Naive B cell (primary cell): ENCODE measurements at regions not wholly inside any gene's neighbourhood (a gene's known extent, or its start where the extent isn't known, plus 50 kb on each side); places are given as distances from the start of the nearest gene placed in this dataset.

ENCODE experiments used
- ATAC-seq, 2 donors: fragments of 150-1000 bp; cut with Tn5 transposase; 2 replicates each; pipeline ENCODE4 v1.10.0; 2021; ENCODE audit warnings: low read depth in 2 of 2, mild to moderate bottlenecking in 2 of 2, moderate library complexity in 2 of 2
- DNase-seq: peaks from one replicate; pipeline ENCODE4 v3.0.0; 2022
- H3K27ac Mint-ChIP-seq, 6 donors: one replicate each; pipeline ENCODE4 v1.8.0; 2020 to 2022; ENCODE audit warnings: mild to moderate bottlenecking in 6 of 6, mixed read lengths in 6 of 6, moderate library complexity in 5 of 6, inconsistent platforms in 2 of 6
- H3K27me3 Mint-ChIP-seq, 3 donors: one replicate each; pipeline ENCODE4 v1.8.0; 2021 to 2022; ENCODE audit warnings: mixed read lengths in 3 of 3, mild to moderate bottlenecking in 1 of 3
- H3K36me3 Mint-ChIP-seq, 2 donors: one replicate each; pipeline ENCODE4 v1.8.0; 2020 to 2022; ENCODE audit warnings: mixed read lengths in 2 of 2, inconsistent platforms in 1 of 2, mild to moderate bottlenecking in 1 of 2
- H3K4me1 Mint-ChIP-seq, 3 donors: one replicate each; pipeline ENCODE4 v1.8.0; 2020 to 2022; ENCODE audit warnings: mixed read lengths in 3 of 3, inconsistent platforms in 1 of 3, mild to moderate bottlenecking in 1 of 3, moderate library complexity in 1 of 3
- H3K4me3 Mint-ChIP-seq, 8 donors: one replicate each; pipeline ENCODE4 v1.8.0; 2020 to 2022; ENCODE audit warnings: mild to moderate bottlenecking in 8 of 8, mixed read lengths in 8 of 8, moderate library complexity in 8 of 8, inconsistent platforms in 2 of 8
- H3K9me3 Mint-ChIP-seq, 7 donors: one replicate each; pipeline ENCODE4 v1.8.0; 2020 to 2022; ENCODE audit warnings: mixed read lengths in 7 of 7, mild to moderate bottlenecking in 5 of 7, inconsistent platforms in 2 of 7, moderate library complexity in 1 of 7

DNA sequence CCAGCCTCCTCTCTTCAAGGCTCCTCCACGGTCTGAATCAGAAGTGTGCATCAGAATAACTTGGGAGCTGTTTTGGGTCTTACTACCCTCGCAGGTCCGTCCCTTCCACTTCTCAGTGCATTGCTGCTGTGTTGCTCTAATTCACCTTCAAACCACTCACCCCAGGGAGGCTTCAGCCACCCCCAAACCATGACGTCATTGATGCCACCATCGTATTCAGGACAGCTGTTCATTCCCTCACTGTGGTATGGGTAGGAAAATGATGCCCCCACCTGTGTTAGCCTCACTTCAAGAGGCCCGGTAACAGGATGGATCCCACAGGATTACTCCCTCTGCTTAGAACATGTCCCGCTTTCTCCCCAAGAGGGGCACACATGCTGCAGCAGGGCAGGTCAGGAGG, 1005.7 kb downstream of the UQCRFS1 start:
- no peak for ATAC-seq
- no peaks in the 10 kb centered on the region for H3K27me3 Mint-ChIP-seq
- no peak for DNase-seq
- H3K27ac Mint-ChIP-seq, result no peak overlapping the region
- H3K36me3 Mint-ChIP-seq, result no peaks in the 10 kb centered on the region
- no peaks in the 10 kb centered on the region for H3K4me1 Mint-ChIP-seq
- H3K9me3 Mint-ChIP-seq, result peaks cover 5 to 19% (median 11%) of the 10 kb centered on the region in 7 donors
- no peak overlapping the region for H3K4me3 Mint-ChIP-seq

DNA sequence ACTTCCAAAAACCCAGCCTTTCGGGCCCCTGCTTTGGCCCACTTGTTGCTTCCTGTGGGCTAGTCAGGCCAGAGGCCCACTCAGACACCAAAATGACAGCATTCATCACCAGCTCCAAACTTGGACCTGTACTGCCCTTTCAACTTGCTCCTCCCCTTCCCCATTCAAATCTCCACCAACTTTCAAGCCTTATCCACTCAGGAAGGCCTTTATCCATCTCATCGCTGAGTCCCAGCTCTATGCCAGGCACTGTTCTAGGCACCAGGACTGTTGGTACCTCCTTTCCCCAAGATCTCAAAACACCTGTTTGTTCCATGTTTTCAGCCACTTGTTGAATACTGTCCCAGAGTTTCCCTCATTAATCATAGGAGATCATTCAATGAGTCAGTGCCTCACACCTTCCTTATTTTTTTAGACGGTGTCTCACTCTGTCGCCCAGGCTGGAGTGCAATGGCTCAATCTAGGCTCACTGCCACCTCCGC, 1011.4 kb downstream of the UQCRFS1 start:
- DNase-seq, result no peak
- H3K4me3 Mint-ChIP-seq, result no peak overlapping the region
- no peaks in the 10 kb centered on the region for H3K27me3 Mint-ChIP-seq
- no peak for ATAC-seq
- no peaks in the 10 kb centered on the region for H3K36me3 Mint-ChIP-seq
- H3K4me1 Mint-ChIP-seq, result no peaks in the 10 kb centered on the region
- no peak overlapping the region for H3K27ac Mint-ChIP-seq
- peaks cover 6 to 35% (median 14%) of the 10 kb centered on the region in 7 donors for H3K9me3 Mint-ChIP-seq

GRCh38 chr19:28199323-28199722, 1013.6 kb downstream of the UQCRFS1 start:
- no peak for ATAC-seq
- peaks cover 4 to 35% (median 12%) of the 10 kb centered on the region in 7 donors for H3K9me3 Mint-ChIP-seq
- no peak overlapping the region for H3K27ac Mint-ChIP-seq
- no peaks in the 10 kb centered on the region for H3K4me1 Mint-ChIP-seq
- no peak for DNase-seq
- no peaks in the 10 kb centered on the region for H3K27me3 Mint-ChIP-seq
- no peak overlapping the region for H3K4me3 Mint-ChIP-seq
- H3K36me3 Mint-ChIP-seq, result no peaks in the 10 kb centered on the region

DNA sequence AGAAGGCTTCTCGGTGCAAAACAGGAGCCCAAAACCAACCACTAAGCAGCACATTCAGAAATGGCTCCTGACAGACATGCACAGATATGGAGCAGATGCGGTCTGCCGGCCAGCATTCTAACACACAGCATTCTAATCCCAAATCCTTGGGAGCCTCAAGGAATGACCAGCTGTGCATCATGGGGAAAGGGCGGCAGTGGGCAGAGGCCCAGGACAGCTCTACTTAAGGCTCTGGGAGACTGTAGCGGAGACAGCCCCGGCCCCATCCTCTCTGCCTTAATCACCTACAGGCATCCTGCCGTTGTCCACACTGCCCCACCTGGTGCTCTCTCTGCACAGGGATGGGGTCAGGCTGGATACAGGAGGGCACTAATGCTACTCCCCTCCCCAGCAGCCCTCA, 1016.0 kb downstream of the UQCRFS1 start:
- H3K9me3 Mint-ChIP-seq, result peaks cover 0 to 28% (median 9%) of the 10 kb centered on the region in 7 donors
- no peak overlapping the region for H3K27ac Mint-ChIP-seq
- ATAC-seq, result no peak
- DNase-seq, result no peak
- H3K4me3 Mint-ChIP-seq, result peak overlapping the region in 1 of 8 donors; percentile 42
- H3K27me3 Mint-ChIP-seq, result no peaks in the 10 kb centered on the region
- no peaks in the 10 kb centered on the region for H3K4me1 Mint-ChIP-seq
- no peaks in the 10 kb centered on the region for H3K36me3 Mint-ChIP-seq

- ATAC-seq, result no peak
- no peaks in the 10 kb centered on the region for H3K27me3 Mint-ChIP-seq
- H3K36me3 Mint-ChIP-seq, result no peaks in the 10 kb centered on the region
- DNase-seq, result no peak
- no peaks in the 10 kb centered on the region for H3K4me1 Mint-ChIP-seq
- H3K9me3 Mint-ChIP-seq, result peaks cover 0 to 24% (median 5%) of the 10 kb centered on the region in 7 donors
- no peak overlapping the region for H3K27ac Mint-ChIP-seq
- H3K4me3 Mint-ChIP-seq, result no peak overlapping the region
These were observed 1016.9 kb downstream of the UQCRFS1 start for GRCh38 chr19:28196101-28196500.

- no peaks in the 10 kb centered on the region for H3K4me1 Mint-ChIP-seq
These were observed 1027.3 kb downstream of the UQCRFS1 start for GRCh38 chr19:28185646-28186045.

GRCh38 chr19:28184997-28185396, 1028.0 kb downstream of the UQCRFS1 start:
- Mint-ChIP-seq H3K27ac (no peak overlapping the region), H3K4me1 (no peaks in the 10 kb centered on the region), H3K9me3 (peaks cover 0 to 29% (median 7%) of the 10 kb centered on the region in 7 donors), H3K4me3 (no peak overlapping the region), H3K27me3 (no peaks in the 10 kb centered on the region), H3K36me3 (no peaks in the 10 kb centered on the region)
- no peak for ATAC-seq
- no peak for DNase-seq

More at GRCh38 chr19:28185646-28186045, 1027.3 kb downstream of the UQCRFS1 start:
- Mint-ChIP-seq H3K4me3 (no peak overlapping the region), H3K36me3 (no peaks in the 10 kb centered on the region), H3K9me3 (peaks cover 0 to 29% (median 7%) of the 10 kb centered on the region in 7 donors), H3K27me3 (no peaks in the 10 kb centered on the region), H3K27ac (no peak overlapping the region)
- ATAC-seq, result no peak
- DNase-seq, result no peak

DNA sequence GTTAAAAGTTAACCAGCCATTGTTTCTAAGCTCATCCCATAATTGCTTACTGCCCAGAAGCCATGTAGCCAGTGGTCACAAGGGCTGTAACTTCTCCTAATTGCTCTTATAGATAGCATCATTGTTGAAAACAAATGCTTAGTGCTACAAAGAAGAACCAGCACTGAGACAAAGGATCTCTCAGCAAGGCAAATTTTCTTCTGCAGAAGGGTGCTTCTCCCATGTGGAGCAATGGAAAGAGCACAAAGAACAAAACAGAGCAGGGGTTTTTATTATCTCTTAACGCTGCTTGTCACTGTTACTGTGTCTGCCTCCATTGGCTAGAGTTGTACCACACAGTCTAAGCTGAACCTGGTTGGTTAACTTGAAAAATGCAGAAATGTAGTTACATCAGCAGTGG, 1036.8 kb downstream of the UQCRFS1 start:
- Mint-ChIP-seq H3K9me3 (peaks cover 19 to 41% (median 28%) of the 10 kb centered on the region in 7 donors), H3K27ac (no peak overlapping the region), H3K4me3 (no peak overlapping the region), H3K27me3 (no peaks in the 10 kb centered on the region), H3K4me1 (no peaks in the 10 kb centered on the region), H3K36me3 (peaks cover 0 to 27% of the 10 kb centered on the region in 2 donors)
- DNase-seq (no peak), ATAC-seq (no peak)

DNA sequence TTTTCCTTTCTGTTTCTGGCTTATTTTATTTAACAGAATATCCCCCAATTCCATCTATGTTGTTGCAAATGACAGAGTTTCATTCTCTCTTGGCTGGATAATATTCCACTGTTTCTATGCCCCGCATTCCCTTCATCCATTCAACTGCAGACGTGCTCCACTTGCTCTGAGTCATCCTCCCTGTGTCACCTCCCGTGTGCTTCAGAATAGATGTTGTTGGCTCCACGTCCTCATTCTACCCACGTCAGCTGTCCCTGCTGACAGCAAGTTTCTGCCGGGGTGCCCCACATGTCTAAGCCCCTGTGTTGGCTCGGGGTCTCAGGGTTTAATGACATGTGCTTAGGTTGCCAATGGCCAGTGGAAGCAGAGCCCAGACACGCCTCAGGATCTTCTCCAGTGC, 1041.0 kb downstream of the UQCRFS1 start:
- H3K4me1 Mint-ChIP-seq, result no peaks in the 10 kb centered on the region
- peaks cover 0 to 20% of the 10 kb centered on the region in 2 donors for H3K36me3 Mint-ChIP-seq
- DNase-seq, result no peak
- peaks cover 9 to 39% (median 27%) of the 10 kb centered on the region in 7 donors for H3K9me3 Mint-ChIP-seq
- no peak for ATAC-seq
- no peak overlapping the region for H3K27ac Mint-ChIP-seq
- H3K4me3 Mint-ChIP-seq, result no peak overlapping the region
- peaks cover 0 to 5% (median 0%) of the 10 kb centered on the region in 3 donors for H3K27me3 Mint-ChIP-seq

DNA sequence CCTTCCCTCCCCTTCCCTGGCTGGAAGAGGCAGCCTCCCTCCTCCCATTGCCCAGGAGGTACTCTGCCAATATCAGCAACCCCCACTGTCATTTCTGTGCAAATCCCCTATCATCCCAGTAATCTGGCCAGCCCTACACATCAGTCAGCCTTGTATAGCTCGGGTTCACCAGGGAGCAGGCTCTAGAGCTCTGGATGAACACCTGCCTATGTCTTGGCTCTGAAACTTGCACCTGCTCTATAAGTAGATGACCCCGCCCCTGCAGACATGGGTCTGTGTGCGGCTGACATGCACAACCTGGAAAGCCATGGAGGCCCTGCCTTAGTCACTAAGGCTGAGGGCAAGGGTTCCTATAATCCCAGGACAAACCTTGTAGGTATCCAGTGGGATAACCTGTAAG, 1042.9 kb downstream of the UQCRFS1 start:
- H3K36me3 Mint-ChIP-seq, result peaks cover 0 to 10% of the 10 kb centered on the region in 2 donors
- H3K4me3 Mint-ChIP-seq, result no peak overlapping the region
- peaks cover 0 to 34% (median 10%) of the 10 kb centered on the region in 7 donors for H3K9me3 Mint-ChIP-seq
- H3K4me1 Mint-ChIP-seq, result no peaks in the 10 kb centered on the region
- peaks cover 0 to 5% (median 0%) of the 10 kb centered on the region in 3 donors for H3K27me3 Mint-ChIP-seq
- no peak overlapping the region for H3K27ac Mint-ChIP-seq
- DNase-seq, result no peak
- no peak for ATAC-seq

DNA sequence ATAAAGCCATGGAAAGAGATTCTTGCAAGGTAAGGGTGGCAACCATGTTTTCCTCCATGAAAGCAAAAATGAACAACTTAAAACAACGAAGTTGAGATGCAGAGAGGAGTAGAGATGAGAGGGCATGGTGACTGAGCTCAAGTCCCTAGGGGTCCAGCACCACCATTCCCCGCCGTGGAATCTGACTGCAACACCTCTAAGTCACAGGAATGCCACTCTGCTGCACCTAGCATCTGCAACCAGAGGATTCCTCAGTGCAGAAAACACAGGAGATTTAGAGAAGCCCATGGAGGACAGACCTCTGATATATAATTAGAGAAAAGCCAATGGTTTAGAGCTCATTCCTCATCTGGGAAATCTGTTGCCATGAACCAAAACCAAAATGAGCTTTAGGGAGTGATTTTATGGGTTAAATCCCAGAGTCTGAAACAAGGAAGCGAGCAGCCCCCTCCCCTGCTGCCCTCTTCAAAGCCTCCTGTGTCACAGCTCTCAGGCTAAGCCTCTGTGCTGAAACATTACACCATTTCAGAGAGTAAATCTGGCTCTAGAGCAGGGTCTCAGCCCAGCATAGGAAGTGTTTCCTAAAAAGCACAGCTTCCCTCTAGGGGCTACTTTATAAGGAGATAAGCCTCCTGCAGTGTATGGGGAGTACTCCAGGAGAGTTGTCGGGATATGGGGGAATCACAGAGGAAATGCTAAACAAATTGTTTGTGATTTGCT, 1043.6 kb downstream of the UQCRFS1 start:
- Mint-ChIP-seq H3K9me3 (peaks cover 0 to 34% (median 10%) of the 10 kb centered on the region in 7 donors), H3K4me3 (no peak overlapping the region), H3K27me3 (peaks cover 0 to 5% (median 0%) of the 10 kb centered on the region in 3 donors), H3K4me1 (no peaks in the 10 kb centered on the region), H3K36me3 (peaks cover 0 to 10% of the 10 kb centered on the region in 2 donors), H3K27ac (no peak overlapping the region)
- no peak for ATAC-seq
- no peak for DNase-seq

- H3K36me3 Mint-ChIP-seq, result peaks cover 0 to 10% of the 10 kb centered on the region in 2 donors
- no peak for DNase-seq
These were observed 1044.4 kb downstream of the UQCRFS1 start for GRCh38 chr19:28168557-28168956.

GRCh38 chr19:28166025-28166424, 1046.9 kb downstream of the UQCRFS1 start:
- DNase-seq, result no peak

More at GRCh38 chr19:28168557-28168956, 1044.4 kb downstream of the UQCRFS1 start:
- Mint-ChIP-seq H3K27me3 (peaks cover 0 to 5% (median 0%) of the 10 kb centered on the region in 3 donors), H3K9me3 (peaks cover 0 to 34% (median 10%) of the 10 kb centered on the region in 7 donors), H3K27ac (no peak overlapping the region), H3K4me3 (no peak overlapping the region), H3K4me1 (no peaks in the 10 kb centered on the region)
- no peak for ATAC-seq

DNA sequence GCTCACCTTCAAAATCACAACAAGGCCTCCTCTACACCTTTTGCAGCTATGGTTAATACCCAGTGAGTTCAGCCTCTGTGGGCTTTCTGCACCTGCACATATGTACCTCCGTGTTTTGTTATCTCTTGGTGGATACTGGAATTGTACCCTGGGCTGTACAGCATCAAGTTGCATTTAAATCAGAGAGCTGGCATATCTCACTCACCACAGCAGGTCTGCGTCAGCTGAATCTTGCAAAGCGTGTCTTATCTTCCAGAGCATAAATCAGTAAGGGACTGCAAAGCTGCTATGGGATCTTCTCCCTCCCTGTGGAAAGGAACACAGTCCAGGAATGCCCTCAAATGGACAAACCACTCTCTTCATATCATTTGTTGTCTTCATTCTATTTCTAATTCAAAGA, 1048.7 kb downstream of the UQCRFS1 start:
- Mint-ChIP-seq H3K27ac (no peak overlapping the region), H3K4me3 (no peak overlapping the region), H3K9me3 (peaks cover 8 to 32% (median 16%) of the 10 kb centered on the region in 7 donors), H3K4me1 (no peaks in the 10 kb centered on the region), H3K36me3 (no peaks in the 10 kb centered on the region), H3K27me3 (no peaks in the 10 kb centered on the region)
- no peak for DNase-seq
- no peak for ATAC-seq

More at GRCh38 chr19:28166025-28166424, 1046.9 kb downstream of the UQCRFS1 start:
- no peak overlapping the region for H3K27ac Mint-ChIP-seq
- no peak overlapping the region for H3K4me3 Mint-ChIP-seq
- H3K27me3 Mint-ChIP-seq, result peaks cover 0 to 5% (median 0%) of the 10 kb centered on the region in 3 donors
- no peaks in the 10 kb centered on the region for H3K4me1 Mint-ChIP-seq
- no peak for ATAC-seq
- H3K36me3 Mint-ChIP-seq, result no peaks in the 10 kb centered on the region
- peaks cover 4 to 20% (median 9%) of the 10 kb centered on the region in 7 donors for H3K9me3 Mint-ChIP-seq
